ENCODE measurements at regions not wholly inside any gene's neighbourhood (a gene's known extent, or its start where the extent isn't known, plus 50 kb on each side); places are given as distances from the start of the nearest gene placed in this dataset.
"Not testable (repeated sequence)": the region's sequence is repeated elsewhere in the genome, so short reads cannot be mapped to it uniquely, and the experiment has no call there.

GRCh38 chr4:63122955-63123354 is 1286.3 kb downstream of the TECRL start:
- H3K4me3 ChIP-seq (ENCODE audit: low read length) = no peak overlapping the region
- H3K4me1 ChIP-seq (ENCODE audit: control insufficient read depth, low read depth, low read length) = no peaks in the 10 kb centered on the region
- H3K36me3 ChIP-seq (ENCODE audit: control insufficient read depth, low read depth, low read length) = no peaks in the 10 kb centered on the region
- H3K9me3 ChIP-seq (ENCODE audit: control insufficient read depth, low read depth, low read length) = no peaks in the 10 kb centered on the region
- no peak overlapping the region for H3K27ac ChIP-seq (ENCODE audit: low read length)
- H3K27me3 ChIP-seq (ENCODE audit: control insufficient read depth, insufficient read depth, low read length) = no peaks in the 10 kb centered on the region
- H3K9ac ChIP-seq (ENCODE audit: low read length) = no peak overlapping the region

DNA sequence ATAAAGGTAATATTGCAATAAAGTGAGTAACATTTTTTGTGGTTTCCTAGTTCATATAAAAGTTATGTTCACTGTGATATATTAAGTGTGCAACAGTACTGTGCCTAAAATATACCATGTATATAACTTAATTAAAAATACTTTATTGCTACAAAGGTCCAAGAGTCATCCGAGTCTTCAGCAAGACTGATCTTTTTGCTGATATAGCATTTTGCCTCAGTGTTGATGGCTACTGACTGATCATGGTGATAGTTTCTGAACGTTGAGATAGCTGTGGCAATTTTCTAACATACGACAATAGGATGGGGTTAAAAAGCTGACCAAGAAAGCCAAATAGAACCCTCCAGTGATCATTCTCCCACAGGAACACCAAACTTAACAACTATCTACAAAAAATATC is 1302.7 kb downstream of the TECRL start:
- H3K4me3 ChIP-seq (ENCODE audit: low read length) = no peak overlapping the region
- no peak overlapping the region for H3K27ac ChIP-seq (ENCODE audit: low read length)
- H3K4me1 ChIP-seq (ENCODE audit: control insufficient read depth, low read depth, low read length) = no peaks in the 10 kb centered on the region
- no peaks in the 10 kb centered on the region for H3K27me3 ChIP-seq (ENCODE audit: control insufficient read depth, insufficient read depth, low read length)
- H3K9me3 ChIP-seq (ENCODE audit: control insufficient read depth, low read depth, low read length) = no peaks in the 10 kb centered on the region
- no peak overlapping the region for H3K9ac ChIP-seq (ENCODE audit: low read length)
- no peaks in the 10 kb centered on the region for H3K36me3 ChIP-seq (ENCODE audit: control insufficient read depth, low read depth, low read length)

DNA sequence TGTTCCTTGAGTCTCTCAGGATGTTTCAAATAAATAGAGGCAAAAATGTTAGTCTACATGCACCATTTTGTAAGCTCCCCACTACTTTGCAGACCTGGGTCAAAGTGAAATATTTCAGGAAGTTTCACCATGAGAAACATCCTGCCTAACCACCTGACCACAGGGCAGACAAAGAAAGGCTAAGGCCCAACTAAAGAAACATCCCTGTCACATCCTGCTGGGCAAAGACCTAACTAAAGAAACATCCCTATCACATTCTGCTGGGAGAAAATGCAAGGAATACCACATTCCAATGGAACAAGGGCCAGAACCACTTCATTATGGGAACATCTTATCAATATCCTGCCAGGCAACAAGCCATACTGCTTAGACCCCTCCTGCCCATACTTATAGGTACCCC is 1303.4 kb downstream of the TECRL start:
- Histone ChIP-seq H3K4me1 (ENCODE audit: control insufficient read depth, low read depth, low read length) (no peaks in the 10 kb centered on the region), H3K4me3 (ENCODE audit: low read length) (no peak overlapping the region), H3K9me3 (ENCODE audit: control insufficient read depth, low read depth, low read length) (no peaks in the 10 kb centered on the region), H3K9ac (ENCODE audit: low read length) (no peak overlapping the region), H3K27ac (ENCODE audit: low read length) (no peak overlapping the region), H3K36me3 (ENCODE audit: control insufficient read depth, low read depth, low read length) (no peaks in the 10 kb centered on the region), H3K27me3 (ENCODE audit: control insufficient read depth, insufficient read depth, low read length) (no peaks in the 10 kb centered on the region)

DNA sequence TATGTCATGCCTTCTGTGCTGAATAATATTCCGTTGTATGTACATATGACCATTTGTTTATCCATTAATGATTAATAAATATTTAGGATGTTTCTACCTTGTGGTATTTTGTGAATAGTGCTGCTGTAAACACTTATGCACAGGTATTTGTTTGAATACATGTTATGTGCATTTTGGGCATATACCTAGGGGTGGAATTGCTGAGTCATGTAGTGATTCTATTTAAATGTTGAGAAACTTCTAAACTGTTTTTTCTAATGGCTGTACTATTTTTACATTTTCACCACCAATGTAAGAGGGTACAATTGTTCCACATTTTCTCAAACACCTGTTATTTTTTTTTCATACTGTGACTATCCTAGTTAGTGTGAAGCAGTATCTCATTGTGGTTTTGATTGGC is 1318.6 kb downstream of the TECRL start:
- H3K4me1 ChIP-seq (ENCODE audit: control insufficient read depth, low read depth, low read length) = no peaks in the 10 kb centered on the region
- no peak overlapping the region for H3K27ac ChIP-seq (ENCODE audit: low read length)
- H3K9ac ChIP-seq (ENCODE audit: low read length) = no peak overlapping the region
- H3K4me3 ChIP-seq (ENCODE audit: low read length) = no peak overlapping the region
- no peaks in the 10 kb centered on the region for H3K27me3 ChIP-seq (ENCODE audit: control insufficient read depth, insufficient read depth, low read length)
- H3K36me3 ChIP-seq (ENCODE audit: control insufficient read depth, low read depth, low read length) = no peaks in the 10 kb centered on the region
- no peaks in the 10 kb centered on the region for H3K9me3 ChIP-seq (ENCODE audit: control insufficient read depth, low read depth, low read length)

DNA sequence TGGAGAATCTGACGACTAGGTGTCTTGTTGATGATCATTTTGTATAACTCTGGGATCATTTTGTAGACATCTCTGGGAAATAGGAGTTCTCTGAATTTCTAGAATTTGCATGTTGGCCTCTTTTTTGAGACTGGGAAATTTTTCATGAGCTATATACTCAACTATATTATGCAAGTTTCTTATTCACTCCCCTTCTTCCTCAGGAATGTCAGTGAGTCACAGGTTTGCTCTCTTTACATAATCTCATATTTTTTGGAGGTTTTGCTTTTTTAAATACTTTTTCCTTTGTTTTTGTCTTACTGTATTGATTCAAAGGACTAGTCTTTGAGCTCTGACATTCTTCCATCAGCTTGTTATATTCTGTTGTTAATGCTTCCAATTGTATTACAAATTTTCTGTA is 1324.2 kb downstream of the TECRL start:
- Histone ChIP-seq H3K27me3 (ENCODE audit: control insufficient read depth, insufficient read depth, low read length) (no peaks in the 10 kb centered on the region), H3K4me3 (ENCODE audit: low read length) (no peak overlapping the region), H3K9me3 (ENCODE audit: control insufficient read depth, low read depth, low read length) (no peaks in the 10 kb centered on the region), H3K27ac (ENCODE audit: low read length) (no peak overlapping the region), H3K9ac (ENCODE audit: low read length) (no peak overlapping the region), H3K36me3 (ENCODE audit: control insufficient read depth, low read depth, low read length) (no peaks in the 10 kb centered on the region), H3K4me1 (ENCODE audit: control insufficient read depth, low read depth, low read length) (no peaks in the 10 kb centered on the region)

DNA sequence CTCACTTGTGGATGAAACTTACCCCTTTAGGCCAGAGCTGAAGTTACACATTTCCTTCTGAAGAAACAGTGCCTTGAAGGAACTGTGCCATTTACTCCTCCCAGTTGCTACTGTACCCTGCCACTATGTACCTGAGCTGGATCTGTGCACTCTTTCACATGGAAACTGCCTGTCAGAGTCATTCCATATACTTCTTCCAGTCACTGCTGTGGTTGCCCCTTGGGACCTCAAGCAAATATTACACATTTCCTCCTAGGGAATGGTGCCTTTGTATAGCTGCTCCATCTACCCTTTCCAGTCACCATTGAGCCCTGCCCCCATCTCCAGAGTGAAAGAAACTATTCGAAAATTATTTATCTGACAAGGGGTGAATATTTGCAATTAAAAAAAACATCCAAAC is 1328.3 kb downstream of the TECRL start:
- Histone ChIP-seq H3K27me3 (ENCODE audit: control insufficient read depth, insufficient read depth, low read length) (no peaks in the 10 kb centered on the region), H3K9me3 (ENCODE audit: control insufficient read depth, low read depth, low read length) (peaks cover 9% of the 10 kb centered on the region), H3K36me3 (ENCODE audit: control insufficient read depth, low read depth, low read length) (no peaks in the 10 kb centered on the region), H3K4me3 (ENCODE audit: low read length) (no peak overlapping the region), H3K27ac (ENCODE audit: low read length) (no peak overlapping the region), H3K9ac (ENCODE audit: low read length) (no peak overlapping the region), H3K4me1 (ENCODE audit: control insufficient read depth, low read depth, low read length) (no peaks in the 10 kb centered on the region)

DNA sequence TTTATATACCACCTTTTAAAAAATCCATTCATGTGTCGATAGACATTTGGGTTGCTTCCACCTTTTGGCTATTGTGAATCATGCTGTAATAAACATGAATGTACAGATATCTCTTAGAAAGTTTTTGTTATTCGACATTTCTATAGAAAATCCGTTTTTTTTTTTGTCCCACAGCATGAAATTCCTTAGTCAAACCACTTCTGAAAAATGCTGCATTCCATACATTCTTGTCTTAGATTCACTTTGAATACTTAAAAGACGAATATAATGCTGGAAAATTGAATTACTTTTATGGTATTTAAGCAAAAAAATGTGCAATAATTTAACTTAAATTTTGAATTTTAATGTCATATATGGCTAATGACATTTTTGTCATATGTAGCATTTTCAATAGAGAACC is 1345.5 kb downstream of the TECRL start:
- H3K9ac ChIP-seq (ENCODE audit: low read length) = no peak overlapping the region
- H3K4me3 ChIP-seq (ENCODE audit: low read length) = no peak overlapping the region
- peaks cover 9% of the 10 kb centered on the region for H3K4me1 ChIP-seq (ENCODE audit: control insufficient read depth, low read depth, low read length)
- no peaks in the 10 kb centered on the region for H3K9me3 ChIP-seq (ENCODE audit: control insufficient read depth, low read depth, low read length)
- H3K27me3 ChIP-seq (ENCODE audit: control insufficient read depth, insufficient read depth, low read length) = no peaks in the 10 kb centered on the region
- no peak overlapping the region for H3K27ac ChIP-seq (ENCODE audit: low read length)
- H3K36me3 ChIP-seq (ENCODE audit: control insufficient read depth, low read depth, low read length) = no peaks in the 10 kb centered on the region

- H3K36me3 ChIP-seq (ENCODE audit: control insufficient read depth, low read depth, low read length); H3K27me3 ChIP-seq (ENCODE audit: control insufficient read depth, insufficient read depth, low read length); H3K9ac ChIP-seq (ENCODE audit: low read length); H3K27ac ChIP-seq (ENCODE audit: low read length); H3K4me3 ChIP-seq (ENCODE audit: low read length); H3K9me3 ChIP-seq (ENCODE audit: control insufficient read depth, low read depth, low read length); H3K4me1 ChIP-seq (ENCODE audit: control insufficient read depth, low read depth, low read length): not testable (repeated sequence)
Measured at GRCh38 chr4:63062891-63063290, 1346.4 kb downstream of the TECRL start.

DNA sequence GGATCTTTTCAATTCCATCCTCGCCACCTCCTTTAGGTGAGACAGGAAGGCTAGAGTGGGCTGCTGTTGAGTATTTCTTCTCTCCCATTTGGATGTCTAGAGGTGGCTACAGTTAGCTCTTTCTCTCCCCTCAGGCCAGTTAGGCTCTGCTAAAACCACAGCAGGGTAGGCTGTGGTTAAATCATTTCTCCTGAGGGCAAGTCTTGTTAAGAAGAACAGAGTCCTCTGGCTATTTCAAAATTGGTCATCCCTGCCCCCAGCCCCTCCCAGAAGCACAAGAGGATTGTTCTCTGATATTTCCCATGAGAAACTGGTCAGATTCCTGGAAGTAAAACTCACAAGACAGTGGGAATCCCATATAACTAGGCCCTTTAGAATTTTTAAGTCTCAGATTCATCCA is 1359.5 kb downstream of the TECRL start:
- H3K9me3 ChIP-seq (ENCODE audit: control insufficient read depth, low read depth, low read length) = no peaks in the 10 kb centered on the region
- H3K4me3 ChIP-seq (ENCODE audit: low read length) = no peak overlapping the region
- H3K27ac ChIP-seq (ENCODE audit: low read length) = no peak overlapping the region
- no peaks in the 10 kb centered on the region for H3K36me3 ChIP-seq (ENCODE audit: control insufficient read depth, low read depth, low read length)
- H3K27me3 ChIP-seq (ENCODE audit: control insufficient read depth, insufficient read depth, low read length) = no peaks in the 10 kb centered on the region
- H3K9ac ChIP-seq (ENCODE audit: low read length) = no peak overlapping the region
- no peaks in the 10 kb centered on the region for H3K4me1 ChIP-seq (ENCODE audit: control insufficient read depth, low read depth, low read length)

DNA sequence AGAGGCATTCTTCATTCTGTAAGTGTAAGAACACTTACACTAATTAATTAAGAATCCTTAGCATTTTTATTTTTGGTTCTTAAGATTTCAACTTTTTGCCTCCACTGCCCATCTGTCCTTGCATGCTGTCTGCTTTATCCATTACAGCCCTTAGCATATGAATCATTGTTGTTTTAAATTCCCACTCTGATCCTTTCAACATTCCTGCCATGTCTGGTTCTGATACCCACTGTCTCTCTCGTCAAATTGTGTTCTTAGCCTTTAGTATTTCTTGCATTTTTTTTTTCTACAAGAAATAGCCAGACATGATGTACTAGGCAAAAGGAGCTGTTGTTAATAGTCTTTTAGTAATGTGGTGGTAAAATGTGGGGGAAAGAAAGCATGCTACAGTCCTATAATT is 1360.0 kb downstream of the TECRL start:
- Histone ChIP-seq H3K4me1 (ENCODE audit: control insufficient read depth, low read depth, low read length) (no peaks in the 10 kb centered on the region), H3K27me3 (ENCODE audit: control insufficient read depth, insufficient read depth, low read length) (no peaks in the 10 kb centered on the region), H3K9ac (ENCODE audit: low read length) (no peak overlapping the region), H3K9me3 (ENCODE audit: control insufficient read depth, low read depth, low read length) (no peaks in the 10 kb centered on the region), H3K27ac (ENCODE audit: low read length) (no peak overlapping the region), H3K36me3 (ENCODE audit: control insufficient read depth, low read depth, low read length) (no peaks in the 10 kb centered on the region), H3K4me3 (ENCODE audit: low read length) (no peak overlapping the region)

DNA sequence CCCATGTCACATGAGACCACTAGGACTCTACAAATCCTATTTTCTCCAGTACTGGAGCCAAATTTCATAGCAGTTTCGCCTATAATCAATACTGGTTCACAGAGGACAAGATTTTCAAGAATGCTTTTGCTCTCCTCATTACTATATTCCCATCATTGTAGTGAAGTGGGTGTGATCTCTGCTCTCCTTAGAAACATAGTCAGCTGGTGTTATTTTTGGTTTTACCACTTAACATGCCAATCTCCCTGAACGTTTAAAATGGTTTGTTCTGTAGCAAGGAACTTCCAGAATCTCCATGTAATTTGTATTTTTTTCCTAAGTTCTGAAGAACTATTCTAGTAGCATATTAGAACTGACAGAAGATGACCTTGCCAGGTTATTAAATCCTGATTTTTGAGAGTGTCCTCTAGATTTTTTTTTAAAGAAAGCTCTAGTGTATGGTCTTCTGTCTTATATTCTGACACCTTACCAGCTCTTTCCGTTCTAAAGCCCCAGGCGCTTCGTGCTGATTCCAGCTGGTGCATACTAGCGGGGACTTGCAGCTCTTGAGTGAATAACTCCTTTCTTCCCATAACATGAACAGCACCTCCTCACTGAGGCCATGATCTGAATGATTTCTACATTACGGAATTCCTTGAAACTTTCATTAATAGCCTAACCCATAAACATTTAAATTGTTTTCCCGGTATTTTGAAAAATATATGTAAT is 1372.9 kb downstream of the TECRL start:
- H3K4me3 ChIP-seq (ENCODE audit: low read length) = no peak overlapping the region
- H3K9ac ChIP-seq (ENCODE audit: low read length) = no peak overlapping the region
- H3K9me3 ChIP-seq (ENCODE audit: control insufficient read depth, low read depth, low read length) = no peaks in the 10 kb centered on the region
- H3K4me1 ChIP-seq (ENCODE audit: control insufficient read depth, low read depth, low read length) = no peaks in the 10 kb centered on the region
- no peak overlapping the region for H3K27ac ChIP-seq (ENCODE audit: low read length)
- no peaks in the 10 kb centered on the region for H3K27me3 ChIP-seq (ENCODE audit: control insufficient read depth, insufficient read depth, low read length)
- H3K36me3 ChIP-seq (ENCODE audit: control insufficient read depth, low read depth, low read length) = no peaks in the 10 kb centered on the region

- Histone ChIP-seq H3K4me3 (ENCODE audit: low read length) (no peak overlapping the region), H3K9me3 (ENCODE audit: control insufficient read depth, low read depth, low read length) (no peaks in the 10 kb centered on the region), H3K36me3 (ENCODE audit: control insufficient read depth, low read depth, low read length) (no peaks in the 10 kb centered on the region), H3K9ac (ENCODE audit: low read length) (no peak overlapping the region), H3K27me3 (ENCODE audit: control insufficient read depth, insufficient read depth, low read length) (no peaks in the 10 kb centered on the region), H3K27ac (ENCODE audit: low read length) (no peak overlapping the region), H3K4me1 (ENCODE audit: control insufficient read depth, low read depth, low read length) (no peaks in the 10 kb centered on the region)
Measured at GRCh38 chr4:63029380-63029779, 1379.9 kb downstream of the TECRL start.

Data from iPS-18a (cell line).